HEK293T (cell line): ENCODE measurements at regions not wholly inside any gene's neighbourhood (a gene's known extent, or its start where the extent isn't known, plus 50 kb on each side); places are given as distances from the start of the nearest gene placed in this dataset.

Experiments
- CTCF ChIA-PET: fragments of 350-600 bp; formaldehyde crosslinking; extraction: SDS; loops from one replicate; lab custom pipeline; 2021; ENCODE audit warnings: antibody characterized with exemption, inconsistent platforms; lab: Yijun Ruan, JAX
- POLR2A ChIA-PET: fragments of 350-600 bp; formaldehyde crosslinking; extraction: SDS; loops from one replicate; lab custom pipeline; 2020; ENCODE audit warnings: antibody characterized with exemption, inconsistent platforms; lab: Yijun Ruan, JAX
- DNase-seq: peaks from one replicate; pipeline ENCODE4 v3.0.0; 2012; ENCODE audit warnings: mixed read lengths; ENCODE audit errors: extremely low spot score
- ARNT ChIP-seq: fragments of 450-650 bp; IDR thresholded peaks from 2 replicates; pipeline ENCODE4 v1.6.1; 2017; ENCODE audit warnings: mild to moderate bottlenecking
- BHLHE40 ChIP-seq: fragments of 450-650 bp; IDR thresholded peaks from 2 replicates; pipeline ENCODE4 v1.6.1; 2016; ENCODE audit warnings: mild to moderate bottlenecking, moderate library complexity, borderline replicate concordance
- CTBP1 ChIP-seq: fragments of 450-650 bp; IDR thresholded peaks from 2 replicates; pipeline ENCODE4 v1.6.1; 2016; ENCODE audit warnings: borderline replicate concordance
- ELF4 ChIP-seq: fragments of 450-650 bp; IDR thresholded peaks from 2 replicates; pipeline ENCODE4 v1.6.1; 2017; ENCODE audit warnings: antibody characterized with exemption
- FOXA1 ChIP-seq: fragments of 450-650 bp; IDR thresholded peaks from 2 replicates; pipeline ENCODE4 v1.6.1; 2016; ENCODE audit warnings: mild to moderate bottlenecking
- FOXK2 ChIP-seq: fragments of 450-650 bp; IDR thresholded peaks from 2 replicates; pipeline ENCODE4 v1.6.1; 2016; ENCODE audit warnings: mild to moderate bottlenecking
- FOXM1 ChIP-seq: fragments of 450-650 bp; IDR thresholded peaks from 2 replicates; pipeline ENCODE4 v1.6.1; 2017; ENCODE audit warnings: mild to moderate bottlenecking, borderline replicate concordance
- HDGF ChIP-seq: fragments of 450-650 bp; IDR thresholded peaks from 2 replicates; pipeline ENCODE4 v1.6.1; 2017; ENCODE audit warnings: antibody characterized with exemption, borderline replicate concordance
- L3MBTL2 ChIP-seq: fragments of 450-650 bp; conservative IDR thresholded peaks from 2 replicates; pipeline ENCODE4 v1.6.1; 2016; ENCODE audit warnings: mild to moderate bottlenecking
- LEF1 ChIP-seq: fragments of 450-650 bp; IDR thresholded peaks from 2 replicates; pipeline ENCODE4 v1.6.1; 2017; ENCODE audit warnings: mild to moderate bottlenecking, borderline replicate concordance
- NFRKB ChIP-seq: fragments of 450-650 bp; IDR thresholded peaks from 2 replicates; pipeline ENCODE4 v1.6.1; 2016; ENCODE audit warnings: mild to moderate bottlenecking, moderate library complexity
- PKNOX1 ChIP-seq: fragments of 450-650 bp; IDR thresholded peaks from 2 replicates; pipeline ENCODE4 v1.6.1; 2016
- SP1 ChIP-seq: fragments of 450-650 bp; IDR thresholded peaks from 2 replicates; pipeline ENCODE4 v1.6.1; 2017
- SUZ12 ChIP-seq: fragments of 450-650 bp; IDR thresholded peaks from 2 replicates; pipeline ENCODE4 v1.6.1; 2016; ENCODE audit warnings: mild to moderate bottlenecking
- TARDBP ChIP-seq: fragments of 450-650 bp; IDR thresholded peaks from 2 replicates; pipeline ENCODE4 v1.6.1; 2016
- ZNF384 ChIP-seq: fragments of 450-650 bp; IDR thresholded peaks from 2 replicates; pipeline ENCODE4 v1.6.1; 2016

- POLR2A ChIA-PET, result no interaction called here
- no peak for TF ChIP-seq ELF4
- no peak for TF ChIP-seq TARDBP
- TF ChIP-seq PKNOX1, result no peak
- TF ChIP-seq L3MBTL2, result no peak
- no peak for TF ChIP-seq NFRKB
- TF ChIP-seq BHLHE40, result no peak
- TF ChIP-seq FOXA1, result no peak
- TF ChIP-seq LEF1, result no peak
- no peak for TF ChIP-seq FOXM1
- TF ChIP-seq ARNT, result no peak
- TF ChIP-seq ZNF384, result no peak
- no peak for TF ChIP-seq SUZ12
- TF ChIP-seq CTBP1, result no peak
- no peak for TF ChIP-seq HDGF
- TF ChIP-seq FOXK2, result no peak
- no peak for TF ChIP-seq SP1
- CTCF ChIA-PET, result no interaction called here
- DNase-seq, result no peak
Observed at GRCh38 chr5:93153461-93153860, 427.6 kb downstream of the NR2F1-AS1 start.

DNA sequence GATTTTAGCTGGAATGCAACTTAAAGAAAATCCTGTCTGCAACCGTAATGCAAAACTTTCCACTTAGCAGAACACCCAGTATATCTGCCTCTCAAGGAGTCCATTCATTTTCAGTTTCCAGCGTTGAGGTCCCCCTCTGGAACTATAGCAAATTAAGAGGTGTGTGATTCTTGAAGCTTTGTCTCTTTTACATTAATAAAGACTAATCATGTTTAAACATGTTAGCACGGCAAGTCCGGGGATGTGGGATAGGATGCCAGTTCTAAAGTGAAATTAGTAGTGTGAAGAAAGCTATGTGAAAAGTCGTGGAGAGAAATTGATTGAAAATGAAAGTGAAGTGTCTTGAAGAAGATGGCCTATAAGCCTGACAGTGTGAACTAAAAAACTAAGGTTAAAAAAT is 429.1 kb downstream of the NR2F1-AS1 start:
- ChIA-PET POLR2A (no interaction called here), CTCF (no interaction called here)
- DNase-seq, result no peak
- TF ChIP-seq ARNT (no peak), SP1 (no peak), PKNOX1 (no peak), HDGF (no peak), SUZ12 (no peak)

- CTCF ChIA-PET, result no interaction called here
- no peak for TF ChIP-seq TARDBP
- no peak for TF ChIP-seq LEF1
- no peak for TF ChIP-seq SP1
- POLR2A ChIA-PET, result no interaction called here
- DNase-seq, result no peak
Observed at GRCh38 chr5:93151121-93151520, 429.9 kb downstream of the NR2F1-AS1 start.

- CTCF ChIA-PET, result no interaction called here
- POLR2A ChIA-PET, result no interaction called here
- DNase-seq, result no peak
- TF ChIP-seq LEF1 (no peak), FOXM1 (no peak), PKNOX1 (no peak), HDGF (no peak), CTBP1 (no peak), L3MBTL2 (no peak), NFRKB (no peak), TARDBP (no peak), FOXA1 (no peak), ELF4 (no peak), BHLHE40 (no peak), SP1 (no peak), FOXK2 (no peak), SUZ12 (no peak), ARNT (no peak), ZNF384 (no peak)
Observed at GRCh38 chr5:93150311-93151012, 430.6 kb downstream of the NR2F1-AS1 start.

DNA sequence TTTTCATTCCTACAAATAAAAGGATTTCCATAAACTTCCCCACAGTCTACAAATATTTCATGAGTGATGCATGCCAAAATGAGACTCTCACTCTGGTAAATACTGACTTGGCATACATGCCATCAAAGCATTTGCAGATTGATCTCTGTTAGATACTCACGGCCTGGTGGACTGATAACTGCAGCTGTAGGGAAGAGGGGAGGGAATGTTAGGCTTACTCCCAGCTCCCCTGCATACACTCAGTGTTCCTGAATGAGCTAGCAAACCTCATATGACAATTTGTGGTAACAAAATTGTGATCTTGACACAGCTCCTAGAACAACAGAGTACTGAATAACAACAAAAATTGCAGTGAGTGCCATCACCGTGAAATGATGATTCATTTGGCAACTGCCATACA is 435.3 kb downstream of the NR2F1-AS1 start:
- ChIA-PET POLR2A (no interaction called here), CTCF (no interaction called here)
- no peak for DNase-seq
- TF ChIP-seq ARNT, result no peak
- no peak for TF ChIP-seq ZNF384
- no peak for TF ChIP-seq SP1
- TF ChIP-seq ELF4, result no peak
- no peak for TF ChIP-seq L3MBTL2
- no peak for TF ChIP-seq TARDBP
- no peak for TF ChIP-seq FOXA1
- TF ChIP-seq HDGF, result no peak
- TF ChIP-seq LEF1, result no peak
- no peak for TF ChIP-seq FOXK2
- no peak for TF ChIP-seq FOXM1
- TF ChIP-seq BHLHE40, result no peak

- ChIA-PET CTCF (no interaction called here), POLR2A (no interaction called here)
- DNase-seq, result no peak
- TF ChIP-seq LEF1, result no peak
- TF ChIP-seq SUZ12, result no peak
- no peak for TF ChIP-seq ZNF384
- TF ChIP-seq NFRKB, result no peak
- no peak for TF ChIP-seq PKNOX1
- TF ChIP-seq HDGF, result no peak
- TF ChIP-seq TARDBP, result no peak
- TF ChIP-seq SP1, result no peak
- no peak for TF ChIP-seq BHLHE40
- TF ChIP-seq ELF4, result no peak
- TF ChIP-seq L3MBTL2, result no peak
- TF ChIP-seq FOXK2, result no peak
- TF ChIP-seq FOXM1, result no peak
- no peak for TF ChIP-seq CTBP1
- no peak for TF ChIP-seq FOXA1
- TF ChIP-seq ARNT, result no peak
Observed at GRCh38 chr5:93145019-93145418, 436.0 kb downstream of the NR2F1-AS1 start.
